Caco-2 (cell line): ENCODE measurements at regions not wholly inside any gene's neighbourhood (a gene's known extent, or its start where the extent isn't known, plus 50 kb on each side); places are given as distances from the start of the nearest gene placed in this dataset.

Experiments
- BruUV-seq: library from RNA; stranded (reverse); fragments of 400-500 nt; replicated peaks from 2 replicates; lab custom pipeline; 2021; lab: Mats Ljungman, UMichigan
- CTCF ChIA-PET: fragments of 300-600 bp; sonication (Branson Sonifier 250); formaldehyde crosslinking; loops from one replicate; lab custom pipeline; 2022; ENCODE audit warnings: antibody characterized with exemption; lab: Charles Lee
- POLR2A ChIA-PET: fragments of 300-600 bp; sonication (Branson Sonifier 250); formaldehyde crosslinking; loops from one replicate; lab custom pipeline; 2022; ENCODE audit warnings: antibody characterized with exemption; lab: Charles Lee
- DNase-seq, 2 experiments: peaks; one replicate each; pipeline versions ENCODE4 v3.0.0 to v3.0.0-alpha.2; 2020 to 2022
- H3K27me3 ChIP-seq: replicated peaks from 2 replicates; pipeline ENCODE4 v1.6.0; 2011; ENCODE audit warnings: low read length; ENCODE audit not compliant: control insufficient read depth, insufficient read depth
- H3K36me3 ChIP-seq: 2 replicates; pipeline ENCODE4 v1.5.1; 2011; ENCODE audit warnings: low read length; ENCODE audit not compliant: control insufficient read depth, insufficient read depth
- H3K4me1 ChIP-seq: fragments of 250-450 bp; sonication (Bioruptor Pico); 2 replicates; pipeline ENCODE4 v1.5.1; 2020; ENCODE audit warnings: mild to moderate bottlenecking
- H3K4me3 ChIP-seq: 2 replicates; pipeline ENCODE4 v1.5.1; 2011; ENCODE audit warnings: low read depth, mild to moderate bottlenecking, control low read depth, low read length
- H3K9me3 ChIP-seq: fragments of 250-450 bp; sonication (Bioruptor Pico); 2 replicates; pipeline ENCODE4 v1.5.1; 2020; ENCODE audit warnings: mild to moderate bottlenecking, moderate library complexity
- H3K27ac Mint-ChIP-seq: one replicate; pipeline ENCODE4 v1.8.0; 2022; ENCODE audit warnings: mixed read lengths; ENCODE audit not compliant: unreplicated experiment
- H3K27me3 Mint-ChIP-seq: one replicate; pipeline ENCODE4 v1.8.0; 2022; ENCODE audit warnings: mixed read lengths; ENCODE audit not compliant: insufficient read depth, unreplicated experiment
- H3K36me3 Mint-ChIP-seq: one replicate; pipeline ENCODE4 v1.8.0; 2022; ENCODE audit warnings: mild to moderate bottlenecking, mixed read lengths; ENCODE audit not compliant: insufficient read depth, unreplicated experiment
- H3K4me1 Mint-ChIP-seq: one replicate; pipeline ENCODE4 v1.8.0; 2022; ENCODE audit warnings: low read depth, mixed read lengths; ENCODE audit not compliant: unreplicated experiment
- H3K4me3 Mint-ChIP-seq: one replicate; pipeline ENCODE4 v1.8.0; 2022; ENCODE audit warnings: mild to moderate bottlenecking, moderate library complexity, mixed read lengths; ENCODE audit not compliant: unreplicated experiment
- H3K9me3 Mint-ChIP-seq: one replicate; pipeline ENCODE4 v1.8.0; 2022; ENCODE audit warnings: mixed read lengths; ENCODE audit not compliant: unreplicated experiment
- CTCF ChIP-seq, 2 experiments: fragments of 200-600 bp in 1 of 2; IDR thresholded peaks; 1 replicate in 1 of 2; 2 replicates in 1 of 2; pipeline versions ENCODE4 v1.5.1 to v1.8.0; 2011 to 2022; ENCODE audit warnings: antibody characterized with exemption in 1 of 2, control low read depth in 1 of 2, inconsistent platforms in 1 of 2, low read depth in 1 of 2, low read length in 1 of 2, mild to moderate bottlenecking in 1 of 2, moderate library complexity in 1 of 2; ENCODE audit not compliant: insufficient read depth in 1 of 2, severe bottlenecking in 1 of 2, unreplicated experiment in 1 of 2
- intact Hi-C: fragments of 100-400 bp; cut with micrococcal nuclease; formaldehyde crosslinking; loops from one replicate; pipeline ENCODE4 v1.10.0; 2022; ENCODE audit not compliant: unreplicated experiment

GRCh38 chr11:81007046-81007445, 1566.2 kb upstream of the TENM4 start:
- Mint-ChIP-seq H3K9me3 (no peaks in the 10 kb centered on the region), H3K36me3 (no peaks in the 10 kb centered on the region), H3K27me3 (peaks cover 4% of the 10 kb centered on the region), H3K4me1 (peaks cover 7% of the 10 kb centered on the region), H3K4me3 (no peak overlapping the region), H3K27ac (no peak overlapping the region)
- Histone ChIP-seq H3K36me3 (no peaks in the 10 kb centered on the region), H3K4me1 (peaks cover 8% of the 10 kb centered on the region; the same call in 1 of the 2 replicates), H3K9me3 (no peaks in the 10 kb centered on the region), H3K4me3 (no peak overlapping the region), H3K27me3 (no peaks in the 10 kb centered on the region)
- POLR2A ChIA-PET = no interaction called here
- intact Hi-C loops = loop anchor here (2.0 to 5.0 kb wide), 2 partner anchors 230 to 1300 kb away; no protein-coding TSS in a partner anchor
- no TSS peak for BruUV-seq
- CTCF ChIA-PET = no interaction called here
- TF ChIP-seq CTCF (IDR thresholded peaks at IDR 0.05; ENCODE audit: insufficient read depth in 1 of 2, low read depth in 1 of 2, low read length in 1 of 2, severe bottlenecking in 1 of 2, unreplicated experiment in 1 of 2) = peak; percentile 22 to 27
- DNase-seq = no peak

- intact Hi-C loops = loop anchor here (5.0 kb wide), 1 partner anchor 1298 kb away; no protein-coding TSS in a partner anchor
- no peak for TF ChIP-seq CTCF (IDR thresholded peaks at IDR 0.05; ENCODE audit: insufficient read depth in 1 of 2, low read depth in 1 of 2, low read length in 1 of 2, severe bottlenecking in 1 of 2, unreplicated experiment in 1 of 2)
- Histone ChIP-seq H3K9me3 (no peaks in the 10 kb centered on the region), H3K36me3 (no peaks in the 10 kb centered on the region), H3K27me3 (no peaks in the 10 kb centered on the region), H3K4me1 (peaks cover 8% of the 10 kb centered on the region; the same call in 1 of the 2 replicates), H3K4me3 (no peak overlapping the region)
- Mint-ChIP-seq H3K36me3 (no peaks in the 10 kb centered on the region), H3K4me1 (peaks cover 7% of the 10 kb centered on the region), H3K4me3 (no peak overlapping the region), H3K27ac (no peak overlapping the region), H3K9me3 (no peaks in the 10 kb centered on the region), H3K27me3 (peaks cover 4% of the 10 kb centered on the region)
- DNase-seq = peak in 1 of 2 experiments; percentile 17
- ChIA-PET CTCF (no interaction called here), POLR2A (no interaction called here)
- no TSS peak for BruUV-seq
Observed at GRCh38 chr11:81005595-81005994, 1564.8 kb upstream of the TENM4 start.

GRCh38 chr11:81004576-81004975, 1563.7 kb upstream of the TENM4 start:
- Mint-ChIP-seq H3K9me3 (no peaks in the 10 kb centered on the region), H3K4me1 (peaks cover 7% of the 10 kb centered on the region), H3K36me3 (no peaks in the 10 kb centered on the region), H3K27me3 (peaks cover 4% of the 10 kb centered on the region), H3K4me3 (no peak overlapping the region), H3K27ac (no peak overlapping the region)
- CTCF ChIA-PET = no interaction called here
- Histone ChIP-seq H3K4me3 (no peak overlapping the region), H3K27me3 (no peaks in the 10 kb centered on the region), H3K9me3 (no peaks in the 10 kb centered on the region), H3K4me1 (peaks cover 8% of the 10 kb centered on the region; the same call in 1 of the 2 replicates), H3K36me3 (no peaks in the 10 kb centered on the region)
- BruUV-seq = no TSS peak
- TF ChIP-seq CTCF (IDR thresholded peaks at IDR 0.05; ENCODE audit: insufficient read depth in 1 of 2, low read depth in 1 of 2, low read length in 1 of 2, severe bottlenecking in 1 of 2, unreplicated experiment in 1 of 2) = no peak
- no peak for DNase-seq
- intact Hi-C loops = no loop called here
- POLR2A ChIA-PET = no interaction called here
